NCI-H2107 treated with DMSO at 0.1 percent for 48 hours (cell line): ENCODE measurements at regions not wholly inside any gene's neighbourhood (a gene's known extent, or its start where the extent isn't known, plus 50 kb on each side); places are given as distances from the start of the nearest gene placed in this dataset.
A peak's percentile ranks its signal among the peaks of the same experiment; 100 is the strongest.

Experiments
- DNase-seq: peaks from one replicate; lab custom pipeline; 2025; ENCODE audit not compliant: unreplicated experiment; lab: John Stamatoyannopoulos, UW

DNA sequence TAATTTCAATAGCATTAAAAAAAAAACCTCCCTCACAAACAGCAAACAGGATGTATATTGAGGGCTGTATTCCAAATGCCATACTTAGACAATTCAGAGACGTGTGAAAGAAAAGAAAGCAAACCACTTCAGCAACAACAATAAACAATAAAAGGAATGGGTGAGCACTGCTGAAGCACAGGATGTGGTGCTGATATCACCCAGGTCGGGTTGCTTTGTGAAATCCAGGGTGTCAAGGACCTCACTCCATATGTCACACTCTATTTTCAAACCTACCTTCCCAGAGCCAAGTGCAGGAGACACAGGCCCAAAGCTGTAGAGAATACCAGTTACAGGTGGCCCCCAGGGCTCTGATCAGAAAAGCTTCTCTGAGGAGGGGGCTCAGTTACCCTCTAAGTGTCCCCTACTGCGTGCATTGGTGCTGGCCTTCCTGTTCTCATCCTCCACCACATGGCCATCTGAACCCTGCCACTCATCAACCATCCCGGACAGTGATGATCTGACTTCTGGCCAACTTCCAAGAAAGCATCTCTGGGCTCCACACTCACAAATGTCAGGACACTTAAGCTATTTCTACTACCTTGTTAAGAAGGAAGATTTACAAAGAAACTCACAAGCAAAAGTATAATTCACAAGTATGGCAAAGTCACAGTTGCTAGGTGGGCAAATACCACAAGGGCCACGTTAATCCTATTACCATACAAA, 363.0 kb downstream of the SS18 start:
- peak; percentile 4 for DNase-seq

DNA sequence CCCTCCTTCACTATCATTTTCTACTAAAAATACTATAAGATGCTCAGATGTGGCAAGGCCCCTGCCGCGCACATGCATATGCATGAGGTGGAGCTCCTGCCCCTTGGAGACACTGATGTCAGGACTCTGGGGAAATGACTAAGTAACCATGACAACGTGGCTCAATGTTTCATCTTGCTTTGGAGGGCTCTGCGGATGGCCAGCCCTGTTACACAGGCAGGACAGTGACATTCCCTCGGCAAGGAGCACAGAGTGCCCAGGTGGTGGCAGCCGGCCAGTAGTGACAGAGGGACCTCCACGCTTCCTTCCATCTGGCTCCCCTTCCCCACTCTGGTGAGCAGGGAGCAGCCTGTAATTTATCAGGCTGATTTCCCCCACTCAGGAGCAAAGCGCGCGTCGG, 364.1 kb downstream of the SS18 start:
- no peak for DNase-seq

DNA sequence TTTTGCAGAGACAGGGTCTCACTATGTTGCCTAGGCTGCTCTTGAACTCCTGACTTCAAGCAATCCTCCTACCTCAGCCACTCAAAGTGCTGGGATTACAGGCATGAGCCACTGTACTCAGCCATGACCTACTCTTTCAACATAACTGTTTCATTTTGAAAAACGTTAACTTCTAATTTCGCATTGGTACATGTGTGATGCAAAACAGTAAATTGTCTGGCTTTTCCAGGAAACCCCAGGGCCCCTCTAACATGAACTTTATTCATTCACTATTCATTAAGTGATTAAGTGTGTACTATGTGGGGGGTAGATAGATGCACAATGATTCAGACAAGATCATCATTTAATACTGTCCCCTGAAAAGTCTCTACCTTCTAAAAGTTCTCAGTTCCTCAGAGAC, 364.9 kb downstream of the SS18 start:
- DNase-seq = no peak

DNA sequence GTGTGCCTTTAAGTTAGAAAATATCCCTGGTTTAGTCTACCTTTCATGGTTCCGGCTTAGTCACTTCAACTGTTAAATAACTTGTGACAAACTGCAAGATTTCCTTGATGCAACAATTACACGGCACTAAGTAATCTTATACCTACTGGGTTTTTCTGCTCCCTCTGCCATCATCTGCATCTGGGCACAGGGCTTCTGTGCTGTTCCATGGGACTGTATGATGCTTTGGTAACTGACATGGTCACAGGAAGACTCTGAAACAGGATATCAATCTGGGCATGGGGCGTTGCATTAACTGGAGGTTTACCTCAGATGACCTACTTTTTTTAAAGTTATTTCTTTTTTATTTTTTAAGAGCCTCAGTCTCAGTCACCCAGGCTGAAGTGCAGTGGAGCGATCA, 365.4 kb downstream of the SS18 start:
- no peak for DNase-seq

DNA sequence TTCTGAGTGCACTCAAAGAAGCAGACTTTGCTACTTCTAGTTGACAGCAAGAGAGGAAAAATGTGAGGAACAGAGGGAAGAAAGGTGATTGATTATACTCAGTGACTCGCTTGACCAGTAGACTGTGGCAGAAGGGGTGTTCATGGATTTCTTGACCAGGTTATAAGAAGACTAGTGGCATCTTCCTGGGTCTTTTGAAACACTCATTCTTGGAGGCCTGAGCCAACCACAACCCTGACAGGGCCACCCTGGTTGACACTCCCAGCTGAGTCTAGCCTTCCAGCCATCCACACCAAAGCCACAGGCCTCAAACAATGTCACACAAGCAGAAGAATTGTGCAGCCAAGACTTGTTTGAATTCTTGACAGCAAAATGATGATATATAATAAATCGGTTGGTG, 366.3 kb downstream of the SS18 start:
- DNase-seq = no peak

DNA sequence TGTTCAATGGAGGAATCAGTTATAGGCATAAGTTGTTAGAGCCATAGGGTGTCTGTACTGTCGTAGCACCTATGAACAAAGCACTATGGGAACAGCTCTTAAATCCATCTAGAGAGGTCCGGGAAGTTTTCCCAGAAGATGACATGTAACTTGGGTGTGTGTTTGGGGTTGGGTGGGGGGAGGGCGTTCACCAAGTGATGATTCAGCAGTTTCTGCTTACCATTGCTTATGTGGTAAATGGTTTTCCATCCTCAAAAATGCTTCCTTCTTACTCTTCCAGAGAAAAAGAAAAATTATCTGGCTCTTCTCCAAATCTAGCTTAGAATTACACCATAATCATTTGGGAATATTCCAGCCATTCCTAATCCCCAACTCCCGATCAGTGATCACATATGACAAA, 361.1 kb upstream of the ZNF521 start:
- no peak for DNase-seq

DNA sequence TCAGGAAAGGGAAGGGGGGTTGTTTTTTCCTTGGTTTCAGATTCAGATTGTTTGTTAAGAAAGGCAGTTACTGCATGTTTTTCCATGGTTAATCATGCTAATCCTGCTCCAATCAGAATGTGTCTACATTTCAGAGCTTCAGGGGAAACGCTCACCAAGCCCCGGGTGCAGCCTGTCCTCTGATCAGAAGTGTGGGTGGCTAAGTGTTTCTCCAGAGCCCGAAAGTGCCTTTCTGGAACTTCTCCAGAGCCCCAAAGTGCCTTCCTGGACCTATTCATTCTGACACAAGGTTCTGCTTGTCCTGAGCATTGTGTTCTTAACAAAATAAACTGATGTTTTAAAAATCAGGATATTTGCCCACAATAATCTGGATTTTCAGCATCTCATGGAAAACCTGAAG, 359.0 kb upstream of the ZNF521 start:
- DNase-seq = no peak

DNA sequence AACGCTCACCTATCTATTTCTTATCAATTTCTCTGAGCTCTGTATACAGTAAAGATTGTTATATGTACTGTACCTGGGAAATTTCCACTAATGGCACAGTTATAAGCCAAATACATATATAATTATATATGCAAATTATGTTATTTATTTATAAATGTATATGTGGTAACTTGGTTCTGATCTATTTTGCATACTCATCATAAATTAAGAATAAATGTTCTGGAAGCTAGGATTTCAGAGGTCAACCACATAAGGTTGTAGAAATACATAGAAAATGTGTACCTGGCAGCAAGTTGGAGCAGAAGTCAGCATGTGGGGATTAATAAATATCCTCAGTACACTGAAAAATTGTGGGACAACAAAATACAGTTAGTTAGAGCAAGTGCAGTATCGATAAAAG, 353.7 kb upstream of the ZNF521 start:
- no peak for DNase-seq

DNA sequence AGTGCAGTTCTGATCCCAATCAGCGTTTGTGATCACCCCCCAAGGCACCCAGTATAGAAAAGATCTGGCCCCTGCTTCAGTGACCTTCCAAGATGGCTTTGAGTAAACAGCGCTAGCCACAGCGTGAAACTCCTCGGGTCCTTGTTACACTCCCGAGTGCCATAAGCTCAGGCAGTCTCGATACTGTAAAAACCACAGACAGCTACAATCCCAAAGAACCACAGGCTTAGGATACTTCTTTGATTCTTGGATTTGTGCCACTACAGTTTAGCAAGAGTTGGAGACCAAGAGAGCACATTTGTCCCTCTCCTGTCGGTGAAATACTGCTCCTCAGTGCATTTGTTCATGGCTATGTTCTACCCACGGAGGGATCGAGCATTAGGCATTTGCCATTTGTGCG, 352.5 kb upstream of the ZNF521 start:
- no peak for DNase-seq

DNA sequence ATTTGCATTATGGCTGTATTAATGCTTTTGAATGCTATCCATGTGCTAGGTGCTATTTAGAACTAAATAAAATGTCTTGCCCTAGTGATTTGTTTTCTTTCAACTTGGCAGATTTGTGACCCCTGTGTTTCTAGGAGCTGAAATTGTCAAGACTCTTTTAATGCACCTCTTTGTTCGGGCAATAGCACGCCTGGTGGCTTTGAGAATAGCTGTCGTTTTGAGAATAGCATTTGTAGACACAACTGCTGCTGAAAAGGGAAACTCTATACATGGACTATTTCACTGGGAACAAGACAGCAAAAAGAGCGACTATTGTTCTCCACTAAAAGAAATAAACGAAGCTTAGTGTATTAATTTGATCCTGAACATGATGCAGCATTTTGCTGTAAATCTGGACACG, 352.1 kb upstream of the ZNF521 start:
- no peak for DNase-seq

DNA sequence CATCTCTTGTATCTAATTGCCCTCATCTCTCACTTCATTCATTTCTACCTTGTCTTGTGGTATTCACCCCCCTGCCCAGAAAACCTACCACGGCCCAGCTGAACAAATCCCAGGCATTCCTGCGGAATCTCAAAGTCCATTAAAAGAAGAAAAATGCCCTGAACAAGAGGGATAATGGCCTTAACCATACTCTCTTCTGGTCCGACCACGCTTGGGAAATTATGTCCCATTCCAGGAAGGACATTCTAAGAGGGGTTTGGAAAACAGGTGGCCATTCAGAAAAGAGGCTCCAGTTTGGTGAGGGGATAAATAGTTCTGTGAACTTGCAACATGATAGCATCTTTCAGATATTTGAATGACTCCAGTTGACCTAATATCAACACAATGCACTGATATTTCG, 349.9 kb upstream of the ZNF521 start:
- DNase-seq = no peak

DNA sequence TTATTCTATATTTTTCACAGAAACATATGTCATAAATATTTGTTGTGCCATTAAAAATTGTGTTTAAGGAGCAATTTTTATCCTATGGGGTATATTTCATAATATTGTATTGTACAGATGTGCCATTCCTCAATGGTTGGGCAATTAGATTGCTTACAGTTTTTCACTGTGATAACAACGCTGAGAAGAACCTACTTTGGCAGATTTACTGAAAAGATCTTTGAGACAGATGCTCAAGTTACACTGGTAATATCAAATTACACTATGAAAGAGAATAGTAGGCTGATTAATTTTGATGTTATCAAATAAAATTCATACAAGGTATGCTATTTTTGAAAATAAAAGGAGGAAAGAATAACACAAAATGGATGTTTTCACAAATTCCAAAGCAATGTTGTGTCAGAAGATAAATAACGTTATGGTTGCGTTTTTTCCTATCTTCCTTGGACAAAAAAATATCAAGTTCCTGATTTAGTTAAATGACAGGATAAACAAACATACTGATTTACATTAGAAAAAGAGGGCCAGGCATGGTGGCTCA, 335.1 kb upstream of the ZNF521 start:
- DNase-seq = no peak

DNA sequence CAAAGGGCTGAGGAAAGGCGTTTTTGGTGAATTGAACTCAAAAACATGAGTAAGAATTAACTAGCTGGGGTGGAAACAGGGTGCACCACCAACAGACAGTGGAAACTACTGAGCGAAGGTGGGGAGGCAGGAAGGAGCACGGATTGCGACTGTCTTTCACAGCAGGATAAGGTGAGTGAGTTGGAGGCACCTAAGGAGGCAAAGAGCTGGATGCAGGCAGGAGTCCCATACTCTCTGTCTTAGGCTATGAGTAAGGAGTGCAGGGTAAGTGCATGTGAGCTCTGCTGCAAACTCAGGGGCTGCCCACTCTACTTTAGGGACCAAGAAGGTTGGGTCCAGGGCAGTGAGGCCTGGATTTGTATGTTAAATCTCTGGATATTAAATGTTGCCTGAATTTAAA, 333.1 kb upstream of the ZNF521 start:
- DNase-seq = no peak

DNA sequence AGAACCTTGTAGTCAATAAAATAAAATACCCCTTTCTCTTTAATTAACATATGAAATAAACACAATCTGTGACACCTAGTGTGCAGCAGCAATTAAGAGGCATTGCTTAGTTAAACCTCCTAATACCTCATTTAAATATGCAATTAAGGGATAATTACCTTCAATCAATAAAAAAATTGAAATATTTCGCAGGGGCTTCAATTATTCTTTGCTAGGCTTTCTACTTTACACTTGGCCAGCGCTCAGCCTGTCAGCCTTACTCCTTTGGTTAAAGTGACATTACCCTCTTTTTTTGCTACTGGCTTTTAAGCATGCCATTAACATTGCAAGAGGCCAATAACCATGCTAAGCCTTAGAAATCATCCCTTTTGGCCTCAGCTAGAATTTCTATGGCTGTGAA, 327.5 kb upstream of the ZNF521 start:
- DNase-seq = no peak

DNA sequence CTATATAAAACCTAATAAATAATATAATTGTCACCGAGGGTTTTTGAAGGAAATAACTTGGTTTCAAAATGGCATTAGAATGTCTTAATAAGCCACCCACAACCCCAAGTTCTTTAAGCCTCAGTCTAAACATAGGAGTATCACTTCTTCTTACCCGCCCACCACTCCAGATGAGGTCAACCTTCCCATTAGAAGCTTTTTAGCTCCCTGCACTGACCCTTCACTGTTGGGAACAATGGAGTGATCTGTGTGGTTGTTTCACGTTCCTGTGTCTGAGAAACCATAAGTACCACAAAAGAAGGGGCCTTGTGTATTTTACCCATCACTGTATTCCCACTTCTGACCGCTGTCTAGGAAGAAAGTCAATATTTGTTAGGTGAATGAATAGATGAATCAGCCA, 326.3 kb upstream of the ZNF521 start:
- DNase-seq = no peak

DNA sequence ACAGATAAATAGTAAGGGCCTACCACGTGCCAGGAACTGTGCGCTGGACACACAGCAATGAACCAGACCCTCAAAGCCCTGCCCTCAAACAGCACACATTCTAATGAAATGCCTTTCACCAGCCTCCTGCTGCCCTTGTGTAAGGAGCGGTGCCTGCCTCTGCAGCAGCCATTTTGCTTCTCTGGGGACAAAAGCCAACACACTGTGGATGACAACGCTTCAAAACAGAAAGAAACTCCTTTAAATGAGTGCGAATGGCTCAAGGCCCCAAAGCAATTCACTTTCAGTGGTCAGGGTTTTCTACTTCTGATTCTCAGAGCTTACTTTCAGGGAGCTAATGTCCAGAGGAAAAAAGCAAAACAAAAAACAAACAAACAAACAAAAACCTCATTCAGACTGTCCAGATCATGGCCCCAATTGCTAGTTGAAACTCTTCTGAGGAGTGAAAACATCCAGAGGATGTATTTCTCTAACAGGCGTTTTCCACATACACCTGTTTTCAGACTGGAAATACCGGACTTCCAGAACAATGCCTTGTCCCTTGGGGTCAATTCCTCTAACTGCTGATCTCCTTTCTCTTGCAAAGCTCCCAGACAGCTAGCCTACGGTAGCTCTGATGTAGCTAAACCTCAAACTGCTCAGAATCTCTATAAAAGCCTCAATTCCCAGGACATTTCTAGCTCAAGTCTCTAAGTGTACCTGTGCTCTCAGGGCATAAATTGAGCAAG, 323.3 kb upstream of the ZNF521 start:
- DNase-seq = no peak

DNA sequence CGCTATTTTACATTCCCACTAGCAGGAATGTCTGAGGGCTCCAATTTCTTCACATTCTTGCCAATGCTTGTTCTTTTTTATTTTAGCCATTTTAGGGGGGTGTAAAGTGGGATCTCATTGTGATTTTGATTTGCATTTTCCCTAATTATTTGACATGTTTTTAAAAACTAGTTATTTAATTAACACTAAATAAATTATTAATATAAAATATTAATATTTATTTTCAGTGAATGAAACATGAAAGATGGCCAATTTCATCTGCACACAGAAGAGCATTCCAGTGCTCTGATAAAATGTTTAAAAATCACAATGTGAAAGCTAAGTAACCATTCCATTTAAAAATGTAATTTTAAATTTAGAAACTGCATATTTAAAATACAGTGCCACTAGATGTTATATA, 322.2 kb upstream of the ZNF521 start:
- no peak for DNase-seq

DNA sequence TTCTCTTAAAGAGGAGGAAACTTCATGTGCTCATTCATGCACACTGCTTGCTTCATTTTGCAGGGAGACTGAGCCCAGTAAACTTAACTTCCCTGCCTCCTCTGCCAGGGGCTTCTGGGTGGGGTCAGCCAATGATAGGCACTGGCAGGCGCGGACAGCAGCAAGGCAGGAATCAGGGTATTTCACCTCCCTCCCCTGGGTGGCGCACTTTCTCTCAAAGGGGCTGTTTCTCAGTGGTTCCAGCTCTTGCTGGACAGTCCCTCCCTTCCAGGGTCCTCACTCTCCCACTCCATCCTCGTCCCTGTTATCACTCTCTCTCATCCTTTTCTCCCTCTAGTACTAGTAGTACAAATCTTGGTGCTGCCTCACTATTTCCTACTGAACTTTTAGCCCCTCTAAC, 320.5 kb upstream of the ZNF521 start:
- DNase-seq = no peak

DNA sequence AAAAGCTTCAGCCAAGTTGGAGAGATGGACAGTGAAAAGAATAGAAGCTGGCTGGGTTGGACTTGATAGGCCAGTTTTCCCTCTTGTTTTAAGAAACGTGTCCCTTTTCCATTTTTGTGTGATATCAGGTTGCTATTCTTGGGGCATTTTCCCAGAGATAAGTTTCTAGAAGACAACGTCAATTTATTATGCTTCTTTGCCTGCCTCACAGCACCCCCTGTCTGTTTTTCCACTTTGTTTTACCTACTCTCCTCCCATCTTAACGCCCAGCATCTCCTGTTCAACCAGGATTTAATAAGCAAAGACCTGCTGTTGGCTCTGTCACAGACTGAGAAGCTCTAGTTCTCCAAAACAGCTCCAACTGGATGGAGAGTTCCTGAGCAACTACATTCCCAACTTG, 317.8 kb upstream of the ZNF521 start:
- no peak for DNase-seq

DNA sequence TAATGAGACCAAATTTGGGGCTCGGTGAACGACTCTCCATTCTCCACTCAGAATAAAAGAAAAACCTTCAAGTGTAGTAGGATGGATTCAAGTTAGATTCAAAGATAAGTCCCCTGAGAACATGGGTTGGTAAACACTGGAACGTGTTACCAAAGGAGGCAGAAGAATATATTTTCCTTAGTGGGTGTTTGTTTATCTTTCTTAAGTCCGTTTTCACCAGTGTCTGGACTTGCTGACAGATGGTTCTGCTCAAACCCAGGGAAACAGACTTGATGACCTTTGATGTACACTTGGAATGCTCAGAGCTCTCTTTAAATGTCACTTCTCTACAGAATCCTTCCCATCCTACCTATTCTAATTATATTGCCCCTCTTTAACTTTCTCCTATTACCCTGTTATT, 310.3 kb upstream of the ZNF521 start:
- no peak for DNase-seq

DNA sequence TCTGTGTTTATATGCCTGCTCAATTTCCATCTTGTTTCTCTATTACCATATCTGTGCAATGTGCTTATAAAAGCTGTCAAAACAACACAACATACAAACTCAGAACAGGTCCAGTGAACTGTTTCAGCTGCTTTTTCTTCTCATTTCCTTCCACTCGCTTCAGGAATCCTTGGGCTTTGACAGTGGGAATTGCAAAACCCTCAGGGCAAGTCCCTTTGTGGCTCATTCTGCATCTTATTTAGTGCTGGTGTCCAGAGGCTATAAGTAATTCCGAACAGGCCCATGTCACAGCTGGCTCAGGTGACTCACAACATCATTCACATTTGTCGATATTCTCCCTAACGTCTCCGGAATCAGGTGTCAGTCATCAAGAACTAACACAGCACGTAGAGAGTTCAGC, 309.9 kb upstream of the ZNF521 start:
- no peak for DNase-seq

DNA sequence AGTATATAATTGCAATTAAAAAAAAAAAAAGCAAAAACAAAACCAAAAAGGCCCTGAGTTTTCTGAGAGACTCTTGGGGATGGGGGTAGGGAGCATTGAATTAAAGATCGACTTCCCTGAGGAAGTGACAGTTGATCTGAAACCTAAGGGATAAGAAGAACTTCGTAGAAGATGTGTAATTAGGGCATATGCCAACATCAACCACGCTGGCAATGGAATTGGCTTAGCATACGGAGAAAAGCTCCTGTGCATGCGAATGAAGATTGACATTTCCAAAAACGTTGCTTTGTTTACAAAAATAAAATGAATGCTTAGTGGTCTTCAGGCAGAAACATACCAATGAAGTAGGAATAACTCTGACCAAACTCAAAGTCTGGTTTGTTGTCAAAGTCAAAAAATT, 307.6 kb upstream of the ZNF521 start:
- DNase-seq = no peak

DNA sequence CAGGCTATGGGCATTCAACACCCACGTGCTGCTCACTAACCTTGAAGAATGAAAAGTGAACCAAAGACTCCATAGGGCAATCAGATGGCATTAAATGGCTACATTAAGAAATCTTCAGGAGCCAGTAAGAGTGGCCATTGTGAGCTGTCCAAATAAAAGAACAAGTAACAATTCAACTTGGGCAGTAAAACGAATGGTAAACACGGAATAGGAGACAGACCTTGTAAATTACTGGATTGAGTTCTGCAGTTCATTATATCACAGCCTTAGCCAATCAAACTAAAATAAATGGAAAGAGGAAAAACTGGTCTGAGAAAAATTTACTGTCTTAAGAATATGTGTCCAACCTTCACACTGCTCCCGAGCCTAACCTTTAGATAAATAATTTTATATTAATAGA, 306.5 kb upstream of the ZNF521 start:
- no peak for DNase-seq
